ENCODE measurements at regions not wholly inside any gene's neighbourhood (a gene's known extent, or its start where the extent isn't known, plus 50 kb on each side); places are given as distances from the start of the nearest gene placed in this dataset.
"Not testable (repeated sequence)": the region's sequence is repeated elsewhere in the genome, so short reads cannot be mapped to it uniquely, and the experiment has no call there.

DNA sequence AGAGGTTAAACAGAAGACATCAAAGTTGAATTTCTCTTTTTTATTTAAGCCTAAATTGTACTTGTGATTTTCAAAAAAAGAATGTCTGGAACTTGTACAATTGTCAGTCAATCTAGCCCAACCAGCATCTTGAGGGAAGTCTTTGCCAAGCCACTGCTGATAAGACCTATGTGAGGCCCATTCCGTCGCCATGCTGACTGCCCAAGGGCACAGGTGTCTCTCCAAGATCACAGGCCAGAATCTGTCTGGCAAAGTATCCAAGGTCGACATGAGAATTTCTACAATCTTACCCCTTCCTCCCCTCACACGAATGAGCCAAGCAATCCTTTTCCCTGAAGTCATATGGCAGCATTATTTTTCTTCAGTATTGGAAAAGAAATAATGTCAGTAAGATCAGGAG, 614.5 kb downstream of the CBLN4 start:
- no peak for DNase-seq

DNA sequence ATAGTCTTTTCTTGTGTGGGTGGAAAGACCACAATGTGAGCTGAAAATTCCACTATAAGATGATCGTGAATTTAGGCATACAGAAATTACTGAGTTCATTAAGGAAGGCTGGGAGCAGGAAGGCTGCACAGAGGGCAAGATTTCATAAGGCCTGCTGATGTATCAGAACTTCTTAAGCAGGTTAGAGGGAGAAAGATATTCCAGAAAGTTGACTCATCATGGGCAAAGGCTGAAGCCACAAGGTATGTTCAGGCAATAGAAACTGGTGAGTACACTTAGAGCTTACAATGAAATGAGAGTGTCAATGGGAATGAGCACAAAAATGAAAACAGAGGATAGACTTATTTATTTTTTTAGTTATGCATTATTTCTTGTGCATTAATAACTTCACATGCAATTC, 618.6 kb downstream of the CBLN4 start:
- DNase-seq = no peak

DNA sequence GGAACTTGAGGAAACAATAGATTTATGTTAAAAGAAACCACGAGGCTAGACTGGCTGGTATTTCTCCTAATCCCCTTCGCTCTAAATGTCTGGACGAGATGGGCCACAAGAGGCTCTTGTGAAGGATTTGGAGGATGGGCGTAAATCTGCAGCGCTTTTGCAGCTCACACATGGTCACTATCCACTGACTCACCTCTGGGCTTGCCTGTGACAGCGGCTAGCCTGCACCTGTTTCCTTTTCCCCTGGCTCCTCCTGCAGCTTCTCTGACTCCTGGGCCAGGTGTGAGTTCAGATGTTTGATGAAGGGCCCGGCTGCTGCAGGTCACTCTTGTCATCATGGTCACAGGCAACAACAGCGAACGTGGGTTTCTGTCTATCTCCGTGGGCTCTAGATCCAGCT, 629.4 kb downstream of the CBLN4 start:
- no peak for DNase-seq

DNA sequence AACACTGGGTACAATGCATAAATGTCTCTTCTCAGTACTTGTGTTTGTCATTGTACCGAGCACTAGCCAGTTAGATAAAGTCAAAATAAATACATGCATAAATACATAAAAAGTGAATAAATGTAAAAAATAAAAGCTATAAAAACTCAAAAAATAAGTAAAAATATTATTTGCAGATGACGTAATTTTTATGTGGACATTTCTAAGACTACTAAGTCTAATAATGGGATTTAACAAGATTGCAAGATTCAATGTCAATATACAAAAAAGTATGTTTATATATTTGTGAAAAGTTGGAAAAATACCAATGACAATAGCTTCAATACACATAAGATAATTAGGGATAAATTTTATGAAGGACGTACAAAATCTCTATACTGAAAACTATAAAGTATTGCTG, 639.6 kb downstream of the CBLN4 start:
- no peak for DNase-seq

DNA sequence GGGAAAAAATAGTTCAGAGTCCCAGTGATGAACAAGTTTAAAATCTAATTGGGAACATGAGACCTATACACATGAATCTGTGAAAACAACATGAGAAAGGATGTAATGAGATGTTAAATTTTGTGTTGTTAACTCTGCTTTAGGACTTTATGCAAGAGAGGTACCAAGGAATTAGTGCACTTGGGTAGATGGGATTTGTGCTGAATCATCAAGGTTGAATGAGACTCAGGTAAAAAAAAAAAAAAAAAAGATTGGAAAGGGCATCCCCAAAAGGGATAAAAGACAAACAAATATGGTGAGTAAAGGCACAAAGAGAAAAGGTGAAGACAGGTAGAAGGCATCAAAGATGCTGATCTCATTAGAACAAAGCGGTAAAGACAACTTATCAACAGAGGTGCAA, 644.4 kb downstream of the CBLN4 start:
- DNase-seq = no peak

DNA sequence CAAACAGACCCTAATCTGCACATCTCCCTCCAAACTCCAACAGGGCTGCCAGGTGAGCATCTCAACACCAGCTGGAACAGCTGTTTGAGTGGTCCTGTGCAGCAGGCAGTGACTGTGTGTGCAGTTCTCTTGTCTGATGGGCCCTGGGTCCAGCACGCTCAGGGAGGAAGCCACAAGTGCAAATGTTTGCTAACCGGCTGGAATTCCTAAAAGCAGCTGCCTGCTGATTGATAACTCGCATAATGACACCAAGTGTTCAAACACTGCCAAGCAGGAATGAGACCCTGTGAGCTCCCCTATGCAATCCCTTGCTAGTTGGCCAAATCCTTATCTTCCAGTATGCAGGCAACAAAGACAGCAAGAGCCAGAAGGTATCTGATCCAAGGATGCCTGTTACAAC, 650.6 kb downstream of the CBLN4 start:
- DNase-seq = no peak

DNA sequence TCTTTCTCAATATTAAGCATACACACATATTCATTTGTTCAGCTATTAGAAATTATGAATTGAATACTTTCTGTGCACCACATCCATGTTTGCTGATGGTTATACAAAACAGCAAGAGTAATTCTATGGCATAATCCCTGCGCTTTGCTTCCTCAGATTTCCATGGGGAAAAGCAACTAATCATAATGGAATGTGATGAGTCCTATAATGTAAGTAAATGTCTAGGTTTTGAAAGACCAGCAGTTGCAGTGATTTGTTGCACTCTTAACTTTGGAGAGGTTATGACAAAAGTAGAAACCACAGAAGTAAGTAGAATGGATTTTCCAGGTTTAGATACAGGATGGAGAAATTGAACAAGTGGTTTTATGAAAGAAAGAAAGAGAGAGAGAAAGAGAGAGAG, 652.1 kb downstream of the CBLN4 start:
- DNase-seq = no peak

DNA sequence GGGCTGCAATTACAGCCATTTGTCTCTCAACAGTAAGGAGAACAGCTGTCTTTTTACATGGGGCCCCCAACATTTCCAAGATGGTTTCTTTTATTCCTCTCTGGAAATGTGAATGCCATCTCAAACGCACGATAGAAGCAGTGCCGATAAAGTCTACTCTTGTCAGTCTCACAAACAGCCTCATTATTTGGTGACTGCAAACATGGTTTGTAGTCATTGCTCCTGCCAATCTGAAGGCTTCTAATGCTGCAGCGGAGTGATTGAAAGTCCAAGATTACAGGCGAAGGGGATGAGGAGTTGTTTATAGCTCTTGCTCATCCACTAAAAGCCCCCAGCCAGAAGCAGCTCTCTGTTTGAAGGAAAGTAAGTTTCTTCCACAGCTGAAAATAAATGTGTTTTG, 657.1 kb downstream of the CBLN4 start:
- DNase-seq = no peak

DNA sequence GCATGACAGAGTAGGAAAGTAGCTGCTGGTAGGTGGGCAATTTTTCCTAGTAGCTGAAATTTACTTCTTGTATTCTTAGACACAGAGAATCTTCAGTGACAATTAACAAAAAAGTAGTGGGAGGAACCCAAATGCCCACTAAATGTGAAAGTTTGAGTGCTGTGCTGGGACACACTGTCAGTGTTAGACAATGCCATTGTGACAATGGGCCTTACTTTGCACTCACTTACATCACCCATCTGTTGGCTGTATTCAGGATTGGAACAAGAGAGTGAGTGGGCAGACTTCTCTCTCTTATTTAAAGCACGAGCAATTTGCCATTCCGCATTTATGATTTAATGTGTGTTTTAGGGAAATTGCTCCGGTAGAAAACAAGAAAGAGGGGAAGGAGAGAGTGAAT, 662.5 kb downstream of the CBLN4 start:
- DNase-seq = no peak

DNA sequence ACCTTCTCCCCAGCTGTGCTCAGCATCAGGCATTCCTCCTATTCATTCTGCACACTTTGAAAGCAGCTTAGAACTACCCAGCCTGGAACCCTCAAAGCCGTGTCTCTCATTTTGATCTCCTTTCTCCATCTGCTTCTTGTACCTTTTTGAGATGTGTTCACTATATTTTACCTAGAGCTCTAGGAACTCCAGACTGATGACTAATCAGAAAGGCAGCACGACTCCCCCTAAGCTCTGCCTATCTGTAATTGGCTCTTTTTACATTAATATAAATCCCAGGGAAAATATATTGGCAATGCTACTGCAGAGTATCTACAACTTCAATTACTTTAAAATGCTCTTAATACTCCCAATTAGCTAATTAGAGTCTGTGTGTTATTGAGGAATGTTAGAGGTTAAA, 671.5 kb downstream of the CBLN4 start:
- DNase-seq = no peak

DNA sequence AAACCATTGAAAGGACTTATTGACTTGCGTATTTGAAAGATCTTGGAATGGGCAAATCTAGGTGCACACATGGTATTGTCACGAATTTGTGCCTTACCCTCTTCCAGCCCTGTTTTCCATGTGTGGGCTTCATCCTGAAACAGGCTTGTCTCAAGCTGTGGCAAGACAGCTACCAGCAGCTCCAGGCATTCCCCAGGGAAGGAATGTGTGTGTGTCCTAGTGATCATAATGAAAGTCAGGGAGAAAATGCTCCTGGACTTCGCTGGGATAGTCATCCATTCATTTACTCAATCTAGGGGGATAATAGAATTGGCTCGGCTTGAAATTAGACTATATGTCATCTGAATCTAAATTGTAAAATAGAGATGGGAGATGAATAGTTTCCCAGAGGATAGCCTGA, 676.2 kb downstream of the CBLN4 start:
- no peak for DNase-seq

DNA sequence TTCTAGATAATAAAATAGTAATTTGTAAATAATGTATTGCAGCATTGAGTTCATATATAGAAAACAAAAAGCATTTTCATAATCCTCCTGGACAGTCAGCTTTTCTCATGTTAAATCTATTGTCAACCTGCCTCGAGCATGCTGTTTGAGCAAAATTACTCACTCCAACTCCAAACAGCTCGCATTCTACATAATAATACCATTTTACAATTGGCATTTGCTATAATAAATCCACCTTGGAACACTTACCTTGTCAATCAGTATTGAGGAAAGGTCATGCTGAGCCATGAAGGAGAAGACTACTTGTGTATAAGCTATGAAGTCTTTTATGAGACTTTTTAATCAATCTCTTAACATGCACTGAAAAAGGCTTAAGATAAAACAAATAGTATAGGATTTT, 682.6 kb downstream of the CBLN4 start:
- no peak for DNase-seq

DNA sequence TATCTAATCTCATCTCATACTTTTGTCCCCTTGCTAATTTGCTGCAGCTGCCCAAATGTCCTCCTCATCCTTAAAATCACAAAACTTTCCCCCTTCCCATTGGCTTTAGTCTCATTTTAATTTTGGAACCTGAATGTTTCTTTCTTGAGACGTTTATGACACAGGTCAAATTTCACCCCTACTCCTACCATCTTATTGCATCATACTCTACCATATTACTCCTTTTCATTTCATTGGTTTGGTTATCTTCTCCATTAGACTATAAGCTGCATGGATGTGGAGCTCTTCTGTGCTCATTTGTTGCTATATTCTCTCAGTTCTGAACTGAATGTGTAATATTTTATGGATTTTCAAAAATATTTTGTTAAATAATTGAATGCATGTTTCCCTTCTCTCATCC, 688.6 kb downstream of the CBLN4 start:
- DNase-seq = no peak

DNA sequence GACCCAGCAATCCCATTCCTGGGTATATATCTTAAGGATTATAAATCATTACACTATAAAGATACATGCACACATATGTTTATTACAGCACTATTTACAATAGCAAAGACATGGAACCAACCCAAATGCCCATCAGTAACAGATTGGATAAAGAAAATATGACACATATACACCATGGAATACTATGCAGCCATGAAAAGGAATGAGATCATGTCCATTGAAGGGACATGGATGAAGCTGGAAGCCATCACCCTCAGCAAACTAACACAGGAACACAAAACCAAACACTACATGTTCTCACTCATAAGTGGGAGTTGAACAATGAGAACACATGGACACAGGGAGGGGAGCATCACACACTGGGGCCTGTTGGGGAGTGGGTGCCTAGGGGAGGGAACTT, 694.5 kb downstream of the CBLN4 start:
- not testable (repeated sequence) for DNase-seq

DNA sequence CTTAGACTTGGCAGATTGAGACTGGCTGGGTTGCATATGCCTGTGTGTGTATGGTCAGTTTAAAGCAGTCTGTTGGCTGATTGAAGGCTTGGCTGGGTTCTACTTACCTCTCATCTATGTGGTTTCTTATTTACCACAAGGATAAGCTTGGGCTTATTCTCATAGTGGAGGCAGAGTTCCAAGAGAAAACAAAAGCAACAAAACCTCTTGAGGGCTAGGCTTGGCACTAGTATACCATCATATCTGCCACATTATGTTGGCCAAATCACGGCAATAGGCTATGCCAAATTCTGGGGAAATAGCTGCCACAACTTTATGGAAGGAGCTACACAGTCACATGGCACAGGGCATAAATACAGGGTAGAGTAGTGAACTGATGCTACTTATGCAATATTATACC, 714.1 kb downstream of the CBLN4 start:
- no peak for DNase-seq

DNA sequence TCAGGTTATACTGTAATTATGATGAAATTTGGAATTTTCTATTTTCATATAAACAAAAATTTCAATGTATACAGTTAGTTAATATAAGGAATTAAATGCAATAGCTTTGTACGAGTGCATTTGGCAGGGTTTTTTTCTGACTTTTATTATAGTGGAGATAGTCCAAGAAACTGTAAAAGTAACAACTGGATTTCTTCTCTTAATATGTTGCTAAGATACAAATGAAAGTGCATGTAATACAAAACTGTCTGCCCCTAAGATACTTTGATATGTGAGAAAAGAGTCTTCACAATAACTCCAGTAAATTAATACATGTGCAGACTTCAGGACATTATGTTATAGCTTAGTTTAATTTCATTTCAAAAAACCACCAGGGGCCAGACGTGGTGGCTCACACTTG, 721.4 kb downstream of the CBLN4 start:
- no peak for DNase-seq

DNA sequence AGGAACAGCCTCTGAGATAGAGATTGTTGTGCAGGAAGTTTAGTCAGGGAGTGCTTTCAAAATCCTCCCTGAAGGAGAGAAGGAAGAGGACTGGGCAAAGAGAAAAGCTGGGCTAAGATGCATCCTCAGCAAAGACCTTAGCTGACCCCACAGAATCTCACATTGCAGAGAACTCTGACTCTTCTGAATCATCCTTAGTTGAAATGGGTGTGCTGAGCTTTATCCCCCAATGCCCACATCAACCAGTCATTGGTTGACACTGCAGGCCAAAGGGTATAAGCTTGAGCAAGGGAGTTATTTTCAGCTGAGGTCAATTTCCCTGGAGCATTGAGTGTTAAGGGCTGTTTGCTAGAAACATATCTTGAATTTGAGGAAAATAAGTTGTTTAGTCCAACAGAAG, 732.2 kb downstream of the CBLN4 start:
- DNase-seq = no peak

DNA sequence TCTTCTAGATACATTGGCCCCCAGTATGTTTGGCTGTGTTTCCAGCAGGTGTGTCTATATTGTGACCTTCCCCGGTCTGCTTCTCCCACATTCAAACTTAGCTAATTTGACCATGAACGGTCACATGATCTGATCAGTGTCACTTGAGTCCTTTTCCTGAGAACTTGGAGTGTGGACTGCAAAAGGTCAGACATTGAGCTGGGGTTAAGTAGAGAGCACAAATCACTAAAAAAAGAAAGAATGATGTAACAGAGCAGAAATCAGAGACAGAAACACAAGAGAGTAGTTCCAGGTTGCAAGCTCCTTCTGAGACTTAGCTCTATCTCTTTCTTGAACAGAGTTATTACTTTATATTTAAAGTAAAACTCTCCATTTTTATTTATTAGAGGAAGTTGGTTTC, 733.9 kb downstream of the CBLN4 start:
- DNase-seq = no peak

DNA sequence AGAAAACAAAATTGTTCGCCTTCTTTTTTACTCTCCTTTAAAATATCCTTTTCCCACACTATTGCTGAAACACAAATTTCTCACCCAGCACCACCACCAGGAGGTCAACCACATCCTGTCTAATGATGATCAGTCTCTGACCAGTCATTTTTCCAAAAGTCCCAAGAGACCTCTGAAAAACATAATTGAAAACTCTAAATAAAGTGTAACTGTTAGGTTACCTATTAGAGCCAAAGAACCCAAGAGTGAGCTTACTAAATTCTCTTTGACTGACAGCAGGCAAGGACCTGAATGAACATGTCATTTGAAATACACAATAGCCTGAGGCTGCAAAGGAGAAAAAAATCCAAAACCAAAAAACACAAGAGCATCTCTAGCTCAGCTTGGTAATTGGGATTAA, 735.4 kb downstream of the CBLN4 start:
- DNase-seq = no peak

DNA sequence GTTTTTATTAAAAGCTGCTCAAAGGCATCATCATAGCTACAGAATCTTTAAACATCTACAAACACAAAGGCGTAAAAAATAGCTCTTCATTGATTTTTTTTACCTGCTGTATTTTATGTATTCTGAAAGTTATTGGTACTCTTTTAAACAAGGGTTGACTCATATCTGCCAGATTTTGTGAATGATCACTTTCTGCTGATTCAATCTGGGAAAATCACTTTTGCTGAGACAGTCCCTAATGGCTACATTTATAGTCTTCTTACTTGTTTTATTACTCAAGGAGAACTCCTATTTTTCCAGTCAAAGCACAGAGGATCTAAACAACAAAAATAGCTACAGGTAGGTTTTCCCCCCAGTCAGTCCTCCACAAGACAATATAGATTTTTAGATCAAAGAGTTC, 739.0 kb downstream of the CBLN4 start:
- DNase-seq = no peak

DNA sequence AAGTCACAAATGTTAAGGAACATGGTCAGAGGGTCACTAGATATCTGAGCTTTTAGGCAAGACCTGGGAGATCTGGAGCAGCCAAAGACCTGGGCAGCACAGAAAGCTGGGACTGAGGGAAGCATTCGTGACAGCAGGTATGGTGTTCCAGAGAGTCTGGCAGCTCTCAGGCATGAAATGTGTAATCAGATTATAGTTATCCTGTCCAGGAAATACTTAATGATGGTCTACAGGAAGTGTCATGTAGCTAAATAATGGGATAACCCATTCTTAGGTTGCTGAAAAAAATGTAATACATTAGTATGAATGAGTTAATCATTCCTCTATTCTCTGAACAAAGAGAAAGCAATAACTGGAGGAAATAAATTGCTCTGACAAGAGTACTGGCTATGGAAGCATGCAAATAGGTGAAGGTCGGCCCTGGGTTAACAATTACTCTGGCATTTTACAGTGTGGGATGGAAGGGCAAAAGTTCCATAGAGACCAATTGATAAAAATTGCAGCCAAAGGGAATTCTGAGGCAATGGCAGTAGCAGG, 740.5 kb downstream of the CBLN4 start:
- no peak for DNase-seq

DNA sequence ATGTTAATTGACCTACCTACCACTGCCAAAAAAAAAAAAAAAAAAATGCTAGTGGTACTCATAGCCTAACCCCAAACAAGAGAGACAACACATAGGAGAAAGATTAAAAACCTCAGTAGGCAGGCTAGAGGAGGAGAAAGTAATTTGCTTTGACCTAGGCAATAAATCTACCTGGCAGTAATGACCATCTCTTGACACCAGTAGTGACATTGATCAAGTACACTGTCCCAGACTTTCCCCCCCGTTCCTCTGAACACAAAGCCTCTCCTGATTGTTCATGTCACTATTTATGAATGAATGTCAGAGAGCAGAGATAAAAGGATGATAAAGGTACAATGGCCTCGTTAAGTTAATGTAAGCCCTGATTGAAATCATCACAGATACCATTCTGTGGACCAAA, 746.8 kb downstream of the CBLN4 start:
- no peak for DNase-seq

DNA sequence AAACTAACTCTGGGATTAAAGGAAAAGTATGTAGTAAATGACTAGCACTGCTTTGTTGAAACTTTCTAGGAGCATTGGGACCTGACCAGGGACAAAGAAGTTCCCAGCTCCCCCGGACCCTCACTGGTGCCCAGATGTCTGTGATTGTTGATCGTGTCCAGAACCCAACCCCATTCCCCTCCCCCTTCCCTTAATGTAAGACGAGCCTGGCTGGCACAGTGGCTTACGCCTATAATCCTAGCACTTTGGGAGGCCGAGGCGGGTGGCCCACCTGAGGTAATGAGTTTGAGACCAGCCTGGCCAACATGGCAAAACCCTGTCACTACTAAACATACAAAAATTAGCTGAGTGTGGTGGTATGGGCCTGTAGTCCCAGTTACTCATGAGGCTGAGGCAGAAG, 750.3 kb downstream of the CBLN4 start:
- no peak for DNase-seq

DNA sequence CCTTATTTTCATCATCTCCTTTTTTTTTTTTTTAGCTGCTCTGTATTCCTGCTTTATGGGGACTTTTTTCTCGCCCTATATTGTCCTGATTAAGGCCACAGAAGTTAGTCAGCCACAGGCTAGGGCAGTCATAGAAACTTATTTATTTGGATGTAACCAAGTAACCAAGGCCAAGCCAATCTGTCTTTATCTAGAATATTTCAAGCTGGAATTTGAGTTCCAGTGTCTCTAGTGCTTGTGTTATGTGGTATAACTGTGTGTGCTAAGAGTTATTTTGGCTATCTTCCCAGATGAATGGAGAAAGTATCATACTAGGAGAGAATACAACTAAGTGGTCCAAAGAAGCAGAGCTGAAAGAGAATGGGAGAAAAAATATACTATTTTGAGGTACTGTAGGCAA, 751.5 kb downstream of the CBLN4 start:
- DNase-seq = peak; percentile 4

DNA sequence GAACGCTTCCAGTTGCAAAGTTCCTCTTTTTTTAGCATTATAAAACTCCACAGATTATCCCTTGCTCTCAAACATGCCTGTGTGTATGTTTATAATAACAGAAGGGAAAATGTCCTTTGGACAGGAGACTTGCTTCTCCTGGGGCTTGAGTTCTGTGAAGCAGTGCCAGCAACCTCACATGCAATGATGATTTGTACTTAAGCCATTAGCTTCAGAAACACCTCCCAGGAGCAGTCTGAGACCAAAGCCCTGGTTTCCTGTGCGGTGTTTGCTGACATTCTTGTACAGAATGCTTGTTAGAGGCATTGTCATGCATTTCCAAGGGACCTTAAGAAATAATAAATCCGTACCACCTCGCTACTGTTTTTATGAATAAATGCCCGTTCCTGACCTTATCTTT, 752.8 kb downstream of the CBLN4 start:
- DNase-seq = peak; percentile 6

DNA sequence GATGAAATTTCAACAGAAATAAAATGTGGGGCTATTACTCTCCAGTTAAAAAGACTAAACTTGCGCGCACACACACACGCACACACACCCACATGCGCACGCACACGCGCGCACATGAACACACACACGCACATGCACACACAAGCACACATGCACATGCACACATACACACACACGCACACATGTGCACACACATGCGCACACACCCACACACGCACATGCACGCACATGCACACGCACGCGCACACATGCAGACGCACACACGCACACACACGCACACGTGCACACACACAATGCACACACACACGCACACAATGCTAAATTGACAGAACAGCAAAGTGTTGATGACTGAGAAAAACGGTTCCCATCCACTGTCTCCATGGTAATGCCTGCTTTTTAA, 754.1 kb downstream of the CBLN4 start:
- no peak for DNase-seq

Data from hindlimb muscle (tissue), 1 donor.